Coronary artery (tissue), 2 donors: ENCODE measurements at regions not wholly inside any gene's neighbourhood (a gene's known extent, or its start where the extent isn't known, plus 50 kb on each side); places are given as distances from the start of the nearest gene placed in this dataset.

Experiments used
- DNase-seq: peaks from one replicate; pipeline ENCODE4 v3.0.0-alpha.2; 2017; ENCODE audit warnings: low spot score
- H3K27ac ChIP-seq, 2 donors: fragments of 200-600 bp; sonication (generic); one replicate each; pipeline ENCODE4 v1.5.1; 2016 to 2019
- H3K4me3 ChIP-seq: fragments of 200-600 bp; sonication (generic); 2 replicates; pipeline ENCODE4 v1.5.1; 2016; ENCODE audit warnings: mild to moderate bottlenecking, moderate library complexity
- TF ChIP-seq, protein P1 (sequence below): fragments of 200-600 bp; sonication (generic); IDR thresholded peaks from one replicate; pipeline ENCODE4 v1.5.1; 2019; ENCODE audit warnings: antibody characterized with exemption

DNA sequence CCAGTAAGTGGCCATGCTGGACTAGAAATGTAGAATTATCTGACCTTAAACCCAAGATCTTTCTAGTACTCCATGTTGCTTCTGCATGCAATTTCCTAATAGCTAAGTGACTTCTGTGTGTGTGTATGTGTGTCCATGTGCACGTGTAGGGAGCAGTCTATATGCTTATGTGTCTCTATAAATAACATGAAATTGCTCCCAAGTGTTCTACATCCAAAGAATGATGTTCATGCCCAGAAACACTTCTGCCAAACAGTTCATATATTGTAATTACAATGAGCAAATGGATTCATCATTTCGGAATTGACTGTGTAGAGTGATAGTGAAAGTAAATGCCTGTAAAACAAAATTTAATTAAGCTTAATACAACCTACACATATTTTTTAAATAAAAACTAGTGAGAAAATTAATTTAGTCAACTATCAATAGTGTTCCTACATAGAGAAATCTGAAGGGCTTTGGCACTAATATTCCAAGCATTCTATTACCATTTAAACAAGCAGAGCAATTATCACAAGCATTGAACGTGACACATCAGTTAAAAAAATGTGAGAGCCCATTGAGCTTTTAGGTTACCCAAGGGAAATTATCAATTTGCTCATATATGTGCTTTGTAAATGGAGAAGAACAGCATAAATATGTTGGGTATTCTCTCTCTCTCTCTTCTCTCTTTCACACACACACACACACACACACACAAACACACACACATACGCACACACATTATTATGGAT lies 1067.4 kb downstream of the CNTNAP5 start:
- Histone ChIP-seq H3K4me3 (no peak overlapping the region), H3K27ac (no peak overlapping the region)
- TF ChIP-seq, protein P1, sequence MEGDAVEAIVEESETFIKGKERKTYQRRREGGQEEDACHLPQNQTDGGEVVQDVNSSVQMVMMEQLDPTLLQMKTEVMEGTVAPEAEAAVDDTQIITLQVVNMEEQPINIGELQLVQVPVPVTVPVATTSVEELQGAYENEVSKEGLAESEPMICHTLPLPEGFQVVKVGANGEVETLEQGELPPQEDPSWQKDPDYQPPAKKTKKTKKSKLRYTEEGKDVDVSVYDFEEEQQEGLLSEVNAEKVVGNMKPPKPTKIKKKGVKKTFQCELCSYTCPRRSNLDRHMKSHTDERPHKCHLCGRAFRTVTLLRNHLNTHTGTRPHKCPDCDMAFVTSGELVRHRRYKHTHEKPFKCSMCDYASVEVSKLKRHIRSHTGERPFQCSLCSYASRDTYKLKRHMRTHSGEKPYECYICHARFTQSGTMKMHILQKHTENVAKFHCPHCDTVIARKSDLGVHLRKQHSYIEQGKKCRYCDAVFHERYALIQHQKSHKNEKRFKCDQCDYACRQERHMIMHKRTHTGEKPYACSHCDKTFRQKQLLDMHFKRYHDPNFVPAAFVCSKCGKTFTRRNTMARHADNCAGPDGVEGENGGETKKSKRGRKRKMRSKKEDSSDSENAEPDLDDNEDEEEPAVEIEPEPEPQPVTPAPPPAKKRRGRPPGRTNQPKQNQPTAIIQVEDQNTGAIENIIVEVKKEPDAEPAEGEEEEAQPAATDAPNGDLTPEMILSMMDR = no peak
- no peak for DNase-seq

- no peak overlapping the region for H3K27ac ChIP-seq
- H3K4me3 ChIP-seq = no peak overlapping the region
- TF ChIP-seq, protein P1 = no peak
- DNase-seq = no peak
These were observed 1070.7 kb downstream of the CNTNAP5 start for GRCh38 chr2:125095826-125096225.

GRCh38 chr2:125106710-125107109 lies 1081.6 kb downstream of the CNTNAP5 start:
- Histone ChIP-seq H3K27ac (no peak overlapping the region), H3K4me3 (no peak overlapping the region)
- DNase-seq = no peak
- TF ChIP-seq, protein P1 = no peak

DNA sequence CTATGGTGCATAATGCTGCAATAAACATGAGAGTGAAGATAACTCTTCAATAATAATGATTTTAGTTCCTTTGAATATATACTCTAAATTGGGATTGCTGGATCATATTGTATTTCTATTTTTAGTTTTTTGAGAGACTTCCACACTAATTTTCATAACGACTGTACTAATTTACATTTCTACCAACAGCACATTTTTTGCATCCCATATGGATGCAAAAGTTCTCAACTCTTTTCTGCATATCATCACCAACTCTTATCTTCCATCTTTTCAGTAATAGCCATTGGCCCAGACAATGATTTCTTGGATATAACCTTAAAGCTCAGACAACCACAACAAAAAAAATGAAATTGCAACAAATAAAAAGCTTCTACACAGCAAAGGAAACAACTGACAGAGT lies 1082.4 kb downstream of the CNTNAP5 start:
- TF ChIP-seq, protein P1 = no peak
- H3K4me3 ChIP-seq = no peak overlapping the region
- no peak overlapping the region for H3K27ac ChIP-seq
- no peak for DNase-seq

GRCh38 chr2:125108251-125108650 lies 1083.2 kb downstream of the CNTNAP5 start:
- TF ChIP-seq, protein P1 = no peak
- no peak for DNase-seq
- H3K27ac ChIP-seq = no peak overlapping the region
- H3K4me3 ChIP-seq = no peak overlapping the region

GRCh38 chr2:125125902-125126301 lies 1100.8 kb downstream of the CNTNAP5 start:
- DNase-seq = no peak
- TF ChIP-seq, protein P1 = no peak
- Histone ChIP-seq H3K27ac (no peak overlapping the region), H3K4me3 (no peak overlapping the region)

DNA sequence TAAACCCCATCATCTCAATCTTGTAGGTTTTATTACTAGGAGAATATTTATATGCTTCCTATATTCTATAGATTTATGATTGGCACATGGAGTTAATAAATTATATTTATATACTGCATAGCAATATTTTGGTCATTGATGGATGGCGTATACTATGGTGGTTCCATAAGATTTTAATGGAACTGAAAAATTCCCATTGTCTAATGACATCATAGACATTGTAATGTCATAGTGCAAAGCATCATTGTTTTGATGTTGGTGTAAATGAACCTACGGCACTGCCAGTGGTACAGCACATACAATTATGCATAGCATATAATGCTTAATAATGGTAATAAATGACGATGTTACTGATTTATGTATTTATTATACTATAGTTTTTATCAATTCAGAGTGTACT lies 1135.9 kb downstream of the CNTNAP5 start:
- no peak for DNase-seq
- H3K27ac ChIP-seq = no peak overlapping the region
- no peak overlapping the region for H3K4me3 ChIP-seq
- TF ChIP-seq, protein P1 = no peak
